RWPE1 (cell line): ENCODE measurements at regions not wholly inside any gene's neighbourhood (a gene's known extent, or its start where the extent isn't known, plus 50 kb on each side); places are given as distances from the start of the nearest gene placed in this dataset.

Experiments
- CTCF ChIA-PET: fragments of 350-600 bp; sonication (Branson Sonifier 250); formaldehyde crosslinking; extraction: SDS; loops from one replicate; lab custom pipeline; 2021; lab: Yijun Ruan, JAX
- POLR2A ChIA-PET: fragments of 400-600 bp; formaldehyde crosslinking; extraction: SDS; loops from one replicate; lab custom pipeline; 2020; ENCODE audit warnings: antibody characterized with exemption; ENCODE audit not compliant: low non-redundant PET; lab: Yijun Ruan, JAX
- DNase-seq: peaks from one replicate; pipeline ENCODE4 v3.0.0; 2012; ENCODE audit warnings: low spot score
- H3K27ac ChIP-seq: fragments of 450-650 bp; 2 replicates; pipeline ENCODE4 v1.5.1; 2017
- TF ChIP-seq, protein P1 (sequence below): fragments of 450-650 bp; conservative IDR thresholded peaks from 2 replicates; pipeline ENCODE4 v1.5.1; 2017; ENCODE audit warnings: low read depth, mild to moderate bottlenecking

DNA sequence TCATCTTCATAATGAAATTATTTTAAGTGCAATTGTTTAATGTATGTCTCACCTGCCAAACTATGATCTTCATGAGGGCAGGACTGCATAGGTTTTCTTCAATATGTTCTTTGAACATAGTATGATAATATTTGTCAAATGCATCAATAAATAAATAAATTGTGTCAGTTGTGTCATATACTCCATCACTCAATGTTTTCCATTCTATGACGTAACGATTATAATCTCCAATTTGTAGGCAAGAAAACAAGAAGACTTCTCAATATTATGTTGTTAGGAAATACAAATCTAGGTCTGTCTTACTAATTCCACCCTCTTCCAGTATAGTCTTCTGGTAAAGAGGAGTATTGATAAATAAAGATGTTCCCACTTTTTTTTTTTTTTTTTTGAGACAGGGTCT, 858.1 kb downstream of the MAFB start:
- CTCF ChIA-PET: no interaction called here
- POLR2A ChIA-PET: no interaction called here
- DNase-seq: no peak
- no peak overlapping the region for H3K27ac ChIP-seq
- TF ChIP-seq, protein P1, sequence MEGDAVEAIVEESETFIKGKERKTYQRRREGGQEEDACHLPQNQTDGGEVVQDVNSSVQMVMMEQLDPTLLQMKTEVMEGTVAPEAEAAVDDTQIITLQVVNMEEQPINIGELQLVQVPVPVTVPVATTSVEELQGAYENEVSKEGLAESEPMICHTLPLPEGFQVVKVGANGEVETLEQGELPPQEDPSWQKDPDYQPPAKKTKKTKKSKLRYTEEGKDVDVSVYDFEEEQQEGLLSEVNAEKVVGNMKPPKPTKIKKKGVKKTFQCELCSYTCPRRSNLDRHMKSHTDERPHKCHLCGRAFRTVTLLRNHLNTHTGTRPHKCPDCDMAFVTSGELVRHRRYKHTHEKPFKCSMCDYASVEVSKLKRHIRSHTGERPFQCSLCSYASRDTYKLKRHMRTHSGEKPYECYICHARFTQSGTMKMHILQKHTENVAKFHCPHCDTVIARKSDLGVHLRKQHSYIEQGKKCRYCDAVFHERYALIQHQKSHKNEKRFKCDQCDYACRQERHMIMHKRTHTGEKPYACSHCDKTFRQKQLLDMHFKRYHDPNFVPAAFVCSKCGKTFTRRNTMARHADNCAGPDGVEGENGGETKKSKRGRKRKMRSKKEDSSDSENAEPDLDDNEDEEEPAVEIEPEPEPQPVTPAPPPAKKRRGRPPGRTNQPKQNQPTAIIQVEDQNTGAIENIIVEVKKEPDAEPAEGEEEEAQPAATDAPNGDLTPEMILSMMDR: no peak

DNA sequence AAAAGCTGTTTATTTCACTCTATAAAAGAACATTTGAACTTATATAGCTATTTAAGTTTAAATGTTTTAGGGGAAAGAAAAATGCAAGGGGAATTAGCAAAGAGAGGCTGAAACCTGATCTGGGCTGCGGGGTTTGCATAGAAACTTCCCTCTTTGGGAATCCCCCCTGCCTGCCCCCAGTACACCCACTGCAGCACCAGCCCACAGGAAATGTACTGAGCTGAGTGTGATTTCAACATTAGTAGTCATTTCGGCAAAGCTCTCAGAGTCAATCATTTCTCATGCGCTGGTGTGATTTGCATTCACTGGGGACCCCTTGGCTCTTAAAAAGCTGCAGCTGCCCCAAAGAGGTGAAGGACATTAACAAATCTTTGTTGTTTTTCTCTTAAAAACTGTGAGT, 859.4 kb downstream of the MAFB start:
- POLR2A ChIA-PET: no interaction called here
- TF ChIP-seq, protein P1: no peak
- CTCF ChIA-PET: no interaction called here
- no peak for DNase-seq
- H3K27ac ChIP-seq: no peak overlapping the region

DNA sequence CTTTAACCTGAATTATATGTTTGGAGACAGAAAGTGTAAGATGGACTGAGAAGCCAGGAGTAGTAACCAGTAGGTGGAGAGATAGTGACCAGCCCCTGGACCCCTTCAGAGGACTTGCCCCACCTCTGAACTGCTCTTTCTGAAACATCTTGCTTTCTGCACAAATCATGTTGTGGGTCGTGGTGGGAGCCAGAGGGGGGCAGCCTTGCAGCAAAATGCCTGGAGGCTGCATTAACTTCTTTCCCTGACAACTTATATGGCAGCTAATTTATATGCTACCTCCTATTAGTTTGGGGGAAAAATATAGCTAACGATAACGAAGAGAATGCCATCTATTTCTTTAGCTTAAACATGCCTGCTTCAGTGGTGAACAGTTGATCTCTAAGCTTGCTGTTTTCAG, 859.8 kb downstream of the MAFB start:
- TF ChIP-seq, protein P1: no peak
- no peak for DNase-seq
- POLR2A ChIA-PET: no interaction called here
- CTCF ChIA-PET: no interaction called here
- no peak overlapping the region for H3K27ac ChIP-seq

DNA sequence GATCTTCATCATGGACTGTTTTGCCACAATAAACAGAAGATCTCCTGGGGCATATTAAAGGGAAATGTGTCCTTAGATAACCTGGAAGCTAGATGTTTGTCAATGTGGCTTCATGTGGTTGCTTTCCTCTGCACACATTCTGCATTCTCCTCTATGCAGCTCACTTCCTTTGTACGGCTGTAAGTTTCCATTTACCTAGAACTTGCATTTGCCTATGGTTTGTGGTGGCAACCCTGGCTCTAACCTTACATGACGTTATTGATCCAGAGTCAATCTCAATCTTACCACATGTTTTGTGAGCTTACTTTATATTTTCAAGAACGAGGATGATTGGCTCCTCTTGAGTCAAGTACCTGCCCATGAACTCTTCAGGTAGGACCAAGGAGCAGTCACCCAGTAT, 863.1 kb downstream of the MAFB start:
- CTCF ChIA-PET: no interaction called here

DNA sequence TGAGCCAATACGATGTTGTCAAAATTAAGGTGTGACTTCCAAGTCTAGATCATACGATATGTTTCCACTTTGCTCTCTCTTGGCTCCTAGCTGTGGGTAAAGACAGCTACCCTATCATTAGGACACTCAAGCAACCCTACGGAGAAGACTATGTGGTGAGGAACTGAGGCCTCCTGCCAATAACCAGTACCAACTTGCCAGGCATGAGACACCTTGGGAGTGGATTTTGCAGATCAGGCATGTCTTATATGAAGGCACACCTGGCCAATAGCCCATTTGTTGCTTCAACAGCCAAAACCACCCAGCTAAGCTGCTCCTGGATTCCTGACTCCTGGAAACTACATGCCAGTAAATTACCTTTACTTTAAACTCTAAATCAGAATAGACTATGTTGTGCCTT, 863.4 kb downstream of the DHX35 start:
- peak; percentile 43 for DNase-seq
- no peak overlapping the region for H3K27ac ChIP-seq
- ChIA-PET CTCF (no interaction called here), POLR2A (no interaction called here)
- TF ChIP-seq, protein P1: no peak

More for the DNA sequence above, 863.1 kb downstream of the MAFB start:
- H3K27ac ChIP-seq: no peak overlapping the region
- DNase-seq: no peak
- TF ChIP-seq, protein P1: no peak
- POLR2A ChIA-PET: no interaction called here

DNA sequence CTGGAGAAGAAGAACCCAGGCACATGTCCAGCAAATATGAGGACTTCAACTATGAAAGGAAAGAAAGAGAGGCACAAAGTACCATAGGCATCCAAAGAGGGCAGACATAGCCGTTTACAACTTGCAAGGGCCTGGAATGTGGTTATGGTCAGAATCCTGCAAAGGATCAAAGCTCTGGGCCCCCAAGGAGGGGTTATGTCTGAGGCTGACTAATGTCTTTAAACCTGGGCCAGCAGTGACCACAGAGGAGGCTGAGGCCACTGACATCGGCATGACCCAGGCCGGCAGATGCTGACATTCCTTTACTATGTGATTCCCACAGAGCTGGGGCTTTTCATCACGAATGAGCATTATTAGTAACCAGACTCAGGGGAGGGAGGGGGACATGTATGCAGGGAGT, 861.1 kb downstream of the DHX35 start:
- CTCF ChIA-PET: interaction anchor here (0.8 kb wide), 1 partner anchor 76 kb away, joined by 3 read pairs; no protein-coding TSS in a partner anchor
- no peak overlapping the region for H3K27ac ChIP-seq
- DNase-seq: no peak
- TF ChIP-seq, protein P1: no peak
- POLR2A ChIA-PET: no interaction called here
